Muscle of leg (tissue), 3 donors: ENCODE measurements at regions not wholly inside any gene's neighbourhood (a gene's known extent, or its start where the extent isn't known, plus 50 kb on each side); places are given as distances from the start of the nearest gene placed in this dataset.

Experiments used
- DNase-seq: peaks from one replicate; pipeline ENCODE4 v3.0.0; 2013
- H3K27ac ChIP-seq: one replicate; pipeline ENCODE4 v1.5.1; 2013; ENCODE audit warnings: mild to moderate bottlenecking, low read length, control low read depth
- H3K27me3 ChIP-seq: one replicate; pipeline ENCODE4 v1.6.1; 2013; ENCODE audit warnings: low read length; ENCODE audit not compliant: control insufficient read depth, insufficient read depth
- H3K36me3 ChIP-seq: one replicate; pipeline ENCODE4 v1.6.1; 2013; ENCODE audit warnings: low read length; ENCODE audit not compliant: control insufficient read depth, insufficient read depth
- H3K4me1 ChIP-seq: one replicate; pipeline ENCODE4 v1.6.1; 2013; ENCODE audit warnings: low read length; ENCODE audit not compliant: control insufficient read depth, insufficient read depth
- H3K4me3 ChIP-seq: one replicate; pipeline ENCODE4 v1.5.1; 2013; ENCODE audit warnings: low read length, control low read depth
- H3K9me3 ChIP-seq: replicated peaks from 2 replicates; pipeline ENCODE4 v1.6.1; 2013; ENCODE audit warnings: low read depth, low read length; ENCODE audit not compliant: control insufficient read depth
- WGBS: methylation state at CpG from one replicate; pipeline ENCODE4 v1.1.5; 2013; ENCODE audit warnings: missing lambda C conversion rate; ENCODE audit not compliant: insufficient coverage; 5-methylcytosine and 5-hydroxymethylcytosine counted together

DNA sequence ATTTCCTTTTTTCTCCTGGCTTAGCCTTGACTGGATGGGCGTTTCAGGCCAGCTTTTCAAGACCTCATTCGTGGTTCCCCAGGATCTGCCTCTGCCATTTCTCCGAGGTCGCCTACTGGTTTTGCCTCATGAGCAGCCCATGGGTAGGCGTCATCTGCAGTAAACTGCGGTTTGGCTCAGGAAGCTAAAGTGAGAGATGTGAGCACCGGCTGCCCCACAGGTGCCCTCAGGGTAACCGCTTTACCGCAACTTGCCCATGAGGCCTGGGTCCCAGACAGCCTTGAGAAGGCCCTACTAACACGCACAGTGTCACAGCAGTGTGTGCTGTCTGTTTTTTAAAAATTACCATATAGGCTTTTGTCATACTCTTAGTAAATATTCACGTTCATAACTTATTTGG is 53.4 kb upstream of the TBXT start:
- H3K9me3 ChIP-seq, result no peaks in the 10 kb centered on the region
- 90% methylated on average over 9 of the region's 11 CpGs for WGBS
- no peaks in the 10 kb centered on the region for H3K36me3 ChIP-seq
- no peaks in the 10 kb centered on the region for H3K4me1 ChIP-seq
- no peak for DNase-seq
- peaks cover 14% of the 10 kb centered on the region for H3K27me3 ChIP-seq
- no peak overlapping the region for H3K4me3 ChIP-seq
- H3K27ac ChIP-seq, result no peak overlapping the region
